ENCODE measurements at regions not wholly inside any gene's neighbourhood (a gene's known extent, or its start where the extent isn't known, plus 50 kb on each side); places are given as distances from the start of the nearest gene placed in this dataset.

- DNase-seq (ENCODE audit: low spot score): no peak
These were observed 116.6 kb upstream of the C14orf180 start for GRCh38 chr14:104462651-104463630.

- DNase-seq (ENCODE audit: low spot score): no peak
These were observed 114.7 kb upstream of the C14orf180 start for GRCh38 chr14:104464907-104465306.

DNA sequence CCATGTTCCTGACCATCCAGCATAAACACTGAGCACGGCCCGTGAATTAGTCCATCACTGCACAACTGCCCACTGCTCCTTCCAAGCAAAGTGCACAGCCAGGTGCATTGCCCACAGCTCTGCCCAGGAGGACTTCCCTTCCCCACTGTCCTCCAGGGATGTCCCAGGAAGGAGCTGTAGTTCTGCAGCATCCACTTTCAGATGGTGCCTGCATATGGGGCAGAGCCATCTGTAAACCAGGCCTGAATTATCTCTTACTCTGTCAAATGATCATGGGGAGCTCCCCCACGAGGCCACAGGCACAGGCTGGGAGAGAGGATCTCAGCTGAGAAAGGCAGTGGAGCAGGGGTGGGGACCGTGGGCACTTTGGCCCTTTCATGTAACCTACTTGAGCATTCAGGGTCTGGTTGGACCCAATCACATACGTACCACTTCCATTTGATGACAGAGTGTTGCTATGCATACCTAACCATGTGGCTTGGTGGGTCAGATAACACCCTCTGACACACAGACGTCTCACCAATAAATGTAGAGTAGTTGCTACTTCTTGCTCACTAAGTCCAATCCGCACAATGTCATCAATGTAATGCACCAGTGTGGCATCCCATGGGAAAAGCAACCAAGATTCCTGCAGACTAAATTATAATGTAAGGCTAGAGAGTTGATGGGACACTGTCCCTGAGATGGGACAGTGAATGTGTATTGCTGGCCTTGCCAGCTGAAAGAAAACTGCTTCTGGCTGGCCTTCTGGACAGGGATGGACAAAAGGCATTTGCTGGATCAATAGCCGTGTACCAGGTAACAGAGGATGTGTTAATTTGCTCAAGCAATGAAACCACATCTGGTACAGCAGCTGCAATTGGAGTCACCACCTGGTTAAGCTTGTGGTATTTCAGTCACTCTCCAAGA is 113.8 kb upstream of the C14orf180 start:
- DNase-seq (ENCODE audit: low spot score): no peak

DNA sequence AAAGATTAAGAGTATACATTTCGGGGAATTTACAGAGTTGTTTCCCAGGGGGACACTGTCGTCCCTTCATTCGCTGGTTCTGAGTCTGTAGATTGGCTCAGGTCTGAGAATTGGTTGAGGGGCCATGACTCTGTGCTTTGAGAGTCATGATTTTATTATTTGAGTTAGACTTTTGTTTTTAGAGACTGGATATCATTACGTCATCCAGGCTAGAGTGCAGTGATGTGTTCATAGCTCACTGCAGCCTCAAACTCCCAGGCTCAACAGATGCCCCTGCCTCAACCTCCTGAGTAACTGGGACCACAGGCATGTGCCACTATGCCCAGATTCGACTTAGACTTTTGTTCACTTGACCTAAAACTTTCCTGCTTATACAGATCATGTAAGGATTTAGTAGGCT is 112.3 kb upstream of the C14orf180 start:
- no peak for DNase-seq (ENCODE audit: low spot score)

GRCh38 chr14:104467641-104468040 is 111.9 kb upstream of the C14orf180 start:
- DNase-seq (ENCODE audit: low spot score): no peak

GRCh38 chr14:104469591-104469990 is 110.0 kb upstream of the C14orf180 start:
- no peak for DNase-seq (ENCODE audit: low spot score)

DNA sequence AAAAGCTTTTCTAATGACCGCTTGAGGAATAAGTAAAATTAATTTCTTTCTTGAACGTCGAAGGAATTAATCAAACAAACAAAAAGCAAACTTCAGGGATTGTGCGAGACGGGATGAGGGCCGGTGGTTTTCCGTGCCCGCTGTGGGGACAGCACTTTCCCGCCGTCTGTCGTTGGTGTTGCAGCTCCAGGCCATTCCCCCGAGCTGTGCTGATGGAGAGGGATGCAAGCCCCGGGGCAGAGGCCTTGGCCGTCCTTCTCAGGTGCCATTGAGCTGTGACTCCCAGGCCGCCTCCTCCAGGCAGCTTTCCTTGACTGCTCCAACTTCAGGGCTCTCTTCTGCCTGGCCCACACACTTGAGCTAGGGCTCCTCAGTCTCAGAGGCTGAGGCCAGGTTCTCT is 109.0 kb upstream of the C14orf180 start:
- DNase-seq (ENCODE audit: low spot score): no peak

- DNase-seq (ENCODE audit: low spot score): no peak
These were observed 108.5 kb upstream of the C14orf180 start for GRCh38 chr14:104471114-104471513.

- DNase-seq (ENCODE audit: low spot score): no peak
These were observed 107.5 kb upstream of the C14orf180 start for GRCh38 chr14:104472073-104472472.

DNA sequence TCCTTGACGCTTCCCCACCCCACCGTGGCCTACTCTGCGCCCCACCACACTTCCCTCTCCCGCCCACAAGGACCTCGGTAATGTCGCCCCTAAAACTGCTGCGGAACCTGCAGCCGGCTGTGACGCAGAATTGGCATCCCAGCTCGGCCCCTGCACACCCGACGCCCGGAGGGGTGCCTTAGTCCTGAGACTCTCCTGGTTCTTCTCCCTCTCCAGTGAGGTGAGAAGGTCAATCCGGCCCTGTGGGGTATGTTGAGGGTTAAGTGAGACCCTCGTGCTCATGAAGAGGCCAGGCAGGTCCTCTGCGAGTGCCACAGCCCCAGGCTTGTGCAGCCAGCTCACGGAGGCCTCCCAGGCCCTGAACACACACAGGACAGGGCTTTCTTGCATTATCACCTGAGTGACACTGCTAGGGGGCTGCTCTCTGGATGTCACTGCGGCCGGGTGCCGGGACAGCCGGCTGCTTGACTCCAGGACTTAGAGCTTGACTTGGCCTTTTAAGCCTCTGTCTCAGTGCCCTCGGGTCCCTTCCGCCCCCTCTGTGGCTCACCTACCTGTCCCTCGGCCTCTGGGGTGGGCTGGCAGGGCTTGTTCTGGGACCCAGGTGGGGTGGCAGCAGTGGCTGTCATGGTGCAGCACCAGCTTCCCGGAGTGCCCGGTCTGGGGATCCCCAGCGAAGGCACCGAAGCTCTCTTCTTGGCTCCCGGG is 106.9 kb upstream of the C14orf180 start:
- no peak for DNase-seq (ENCODE audit: low spot score)

GRCh38 chr14:104473244-104473565 is 106.4 kb upstream of the C14orf180 start:
- no peak for DNase-seq (ENCODE audit: low spot score)

DNA sequence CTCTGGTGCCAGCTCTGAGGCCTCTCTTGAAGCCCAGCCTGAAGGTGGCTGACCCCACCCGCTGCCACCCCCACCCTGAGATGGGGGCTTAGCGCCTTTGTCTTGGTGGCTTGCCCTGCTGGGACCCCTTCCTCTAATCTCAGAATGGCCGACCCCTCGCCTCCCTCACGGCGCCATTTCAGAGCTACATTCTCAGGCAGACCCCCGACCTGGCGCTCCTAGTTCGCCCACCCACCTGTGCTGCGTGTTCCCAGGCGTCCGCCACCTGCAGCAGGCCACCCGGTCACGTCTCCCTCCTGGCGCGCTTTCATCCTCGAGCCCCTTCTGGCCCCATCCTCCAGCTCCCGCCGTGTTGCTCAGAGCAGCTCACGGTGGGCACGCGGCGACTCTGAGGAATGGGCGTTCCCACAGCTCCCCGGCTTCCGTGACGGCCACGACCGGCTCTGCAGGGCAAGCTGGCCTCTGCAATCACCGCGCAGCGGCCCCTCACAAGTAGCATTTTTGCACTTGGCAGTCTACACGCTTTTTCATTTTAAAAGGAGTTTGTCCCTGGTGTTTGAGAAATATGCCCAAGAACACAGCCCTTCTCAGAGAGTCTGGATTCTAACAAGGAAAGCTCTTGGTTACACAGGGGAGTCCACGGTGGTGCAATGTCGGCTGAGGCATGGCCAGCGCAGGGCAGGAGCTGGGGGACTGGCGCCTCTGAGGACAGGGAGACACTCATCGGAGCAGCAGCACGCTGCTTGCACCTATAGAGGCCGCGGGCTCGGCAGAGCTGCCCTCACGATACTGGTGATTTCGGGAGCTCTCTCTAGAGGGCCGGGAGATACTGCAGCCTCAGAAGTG is 105.7 kb upstream of the C14orf180 start:
- DNase-seq (ENCODE audit: low spot score): no peak

GRCh38 chr14:104474495-104475213 is 104.9 kb upstream of the C14orf180 start:
- DNase-seq (ENCODE audit: low spot score): no peak

GRCh38 chr14:104475256-104475655 is 104.3 kb upstream of the C14orf180 start:
- DNase-seq (ENCODE audit: low spot score): no peak

DNA sequence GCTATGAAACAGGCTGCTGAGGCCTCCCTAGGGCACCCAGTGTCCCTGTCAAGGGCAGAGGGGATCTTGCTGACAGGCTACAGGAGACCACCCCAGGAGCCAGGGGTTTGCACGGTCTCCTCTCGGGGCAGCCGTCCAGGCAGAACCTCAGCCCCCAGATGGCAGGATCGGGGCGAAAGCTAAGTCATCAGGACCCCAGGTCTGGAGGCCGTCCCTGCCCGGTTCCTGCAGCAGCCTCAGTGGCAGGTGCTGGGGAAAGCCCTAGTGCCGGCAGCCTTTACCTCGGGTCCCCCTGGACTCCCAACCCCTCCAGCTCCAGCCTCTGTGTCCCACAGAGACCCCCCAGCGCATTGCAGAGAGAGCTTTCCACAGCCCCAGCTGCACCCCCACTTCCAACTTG is 103.8 kb upstream of the C14orf180 start:
- DNase-seq (ENCODE audit: low spot score): no peak

GRCh38 chr14:104476437-104476836 is 103.1 kb upstream of the C14orf180 start:
- DNase-seq (ENCODE audit: low spot score): no peak

- no peak for DNase-seq (ENCODE audit: low spot score)
These were observed 102.4 kb upstream of the C14orf180 start for GRCh38 chr14:104477117-104477623.

- no peak for DNase-seq (ENCODE audit: low spot score)
These were observed 101.7 kb upstream of the C14orf180 start for GRCh38 chr14:104477666-104478380.

DNA sequence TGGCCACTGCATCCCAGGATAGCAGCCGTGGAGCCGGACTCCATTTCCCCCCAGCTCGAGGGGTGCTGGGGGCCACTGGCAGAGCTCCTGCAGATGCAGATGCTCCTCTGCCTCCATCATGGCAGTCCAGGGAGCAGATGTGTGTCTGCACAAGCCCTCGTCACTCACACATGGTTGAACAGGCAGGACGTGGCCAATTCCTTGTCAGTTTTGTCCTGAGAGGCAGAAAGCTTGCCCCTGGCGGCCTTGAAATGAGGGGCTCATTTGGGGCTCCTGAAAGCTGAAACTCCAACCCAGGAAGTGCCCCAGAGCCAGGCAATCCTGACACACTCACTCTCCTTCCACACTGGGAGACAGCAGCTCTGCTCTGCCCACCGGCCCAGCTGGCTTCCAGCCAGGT is 100.9 kb upstream of the C14orf180 start:
- DNase-seq (ENCODE audit: low spot score): no peak

- no peak for DNase-seq (ENCODE audit: low spot score)
These were observed 99.7 kb upstream of the C14orf180 start for GRCh38 chr14:104479901-104480300.

Measured in globus pallidus (tissue), 1 donor.